ENCODE measurements at regions not wholly inside any gene's neighbourhood (a gene's known extent, or its start where the extent isn't known, plus 50 kb on each side); places are given as distances from the start of the nearest gene placed in this dataset.

GRCh38 chr11:19316434-19316833 lies 75.7 kb upstream of the E2F8 start:
- Mint-ChIP-seq H3K27me3 (ENCODE audit: low read depth) (peaks cover 5% of the 10 kb centered on the region), H3K36me3 (ENCODE audit: low read depth) (no peaks in the 10 kb centered on the region), H3K4me3 (no peak overlapping the region), H3K4me1 (ENCODE audit: low read depth) (no peaks in the 10 kb centered on the region), H3K9me3 (no peaks in the 10 kb centered on the region), H3K27ac (no peak overlapping the region)

- Mint-ChIP-seq H3K27me3 (ENCODE audit: low read depth) (peaks cover 5% of the 10 kb centered on the region), H3K36me3 (ENCODE audit: low read depth) (no peaks in the 10 kb centered on the region), H3K27ac (no peak overlapping the region), H3K9me3 (no peaks in the 10 kb centered on the region), H3K4me3 (no peak overlapping the region), H3K4me1 (ENCODE audit: low read depth) (no peaks in the 10 kb centered on the region)
Measured at GRCh38 chr11:19315511-19315910, 74.8 kb upstream of the E2F8 start.

- no peaks in the 10 kb centered on the region for H3K36me3 Mint-ChIP-seq (ENCODE audit: low read depth)
- H3K9me3 Mint-ChIP-seq = no peaks in the 10 kb centered on the region
- H3K4me3 Mint-ChIP-seq = no peak overlapping the region
- peaks cover 5% of the 10 kb centered on the region for H3K27me3 Mint-ChIP-seq (ENCODE audit: low read depth)
- H3K27ac Mint-ChIP-seq = no peak overlapping the region
- H3K4me1 Mint-ChIP-seq (ENCODE audit: low read depth) = no peaks in the 10 kb centered on the region
Measured at GRCh38 chr11:19313140-19313539, 72.4 kb upstream of the E2F8 start.

DNA sequence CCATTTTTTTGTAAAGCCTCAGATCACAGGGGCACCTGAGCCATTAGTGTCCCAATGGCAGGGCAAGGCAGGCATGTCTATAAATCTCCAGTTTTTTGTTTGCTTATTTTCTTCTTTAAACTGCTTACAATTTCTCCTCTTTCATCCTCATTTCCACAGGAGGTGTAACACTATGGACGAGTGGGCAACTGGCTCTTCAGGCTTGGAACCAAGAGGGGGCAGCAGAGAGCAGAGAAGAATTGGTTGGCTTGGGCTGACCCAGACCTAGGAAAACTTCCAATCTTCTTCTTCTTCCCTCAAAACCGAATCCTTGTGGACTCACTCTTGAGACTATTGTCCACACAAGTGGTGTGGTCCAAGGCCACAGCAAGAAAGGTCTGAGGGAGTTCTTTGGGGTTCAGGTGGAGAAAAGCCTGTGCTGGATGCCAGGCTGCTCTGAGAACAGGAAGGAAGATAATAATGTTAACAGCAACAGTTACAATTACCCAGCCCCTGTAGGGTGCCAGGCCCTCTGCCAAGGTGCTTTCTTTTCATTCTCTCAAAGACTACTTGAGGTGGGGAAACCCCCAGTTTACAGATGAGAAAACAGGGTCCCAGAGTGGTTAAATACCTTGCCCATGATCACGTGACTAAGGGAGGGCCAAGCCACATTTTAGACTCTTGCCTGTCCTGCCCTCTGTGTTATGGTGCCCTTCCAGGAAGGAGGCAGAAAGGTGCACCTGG lies 70.7 kb upstream of the E2F8 start:
- no peaks in the 10 kb centered on the region for H3K36me3 Mint-ChIP-seq (ENCODE audit: low read depth)
- no peak overlapping the region for H3K27ac Mint-ChIP-seq
- H3K4me3 Mint-ChIP-seq = no peak overlapping the region
- H3K9me3 Mint-ChIP-seq = no peaks in the 10 kb centered on the region
- H3K4me1 Mint-ChIP-seq (ENCODE audit: low read depth) = no peaks in the 10 kb centered on the region
- H3K27me3 Mint-ChIP-seq (ENCODE audit: low read depth) = peaks cover 7% of the 10 kb centered on the region

DNA sequence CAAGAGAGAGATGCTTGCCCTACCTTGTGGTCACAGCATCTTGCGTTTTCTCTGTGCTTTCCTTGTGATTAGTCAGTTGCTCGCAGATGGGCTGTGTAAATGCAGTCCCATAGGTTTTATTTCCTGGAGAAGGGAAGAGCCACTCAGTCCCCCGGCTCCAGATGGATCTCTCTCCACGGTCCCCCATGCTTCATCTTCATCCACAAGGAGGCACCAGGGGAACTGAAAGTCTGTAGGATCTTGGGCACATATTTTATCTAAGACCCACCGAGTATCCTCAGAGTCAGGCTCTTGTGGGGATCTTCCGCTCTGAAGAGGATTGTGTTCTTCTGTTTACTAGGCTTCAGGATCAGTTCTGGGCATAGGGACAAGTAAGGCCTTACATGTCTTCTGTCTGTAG lies 66.8 kb upstream of the E2F8 start:
- no peak overlapping the region for H3K27ac Mint-ChIP-seq

GRCh38 chr11:19306179-19306944 lies 65.6 kb upstream of the E2F8 start:
- H3K4me3 Mint-ChIP-seq = no peak overlapping the region
- no peaks in the 10 kb centered on the region for H3K36me3 Mint-ChIP-seq (ENCODE audit: low read depth)
- no peaks in the 10 kb centered on the region for H3K4me1 Mint-ChIP-seq (ENCODE audit: low read depth)
- peaks cover 8% of the 10 kb centered on the region for H3K27me3 Mint-ChIP-seq (ENCODE audit: low read depth)
- H3K9me3 Mint-ChIP-seq = no peaks in the 10 kb centered on the region
- H3K27ac Mint-ChIP-seq = no peak overlapping the region

More for the DNA sequence above, 66.8 kb upstream of the E2F8 start:
- Mint-ChIP-seq H3K4me1 (ENCODE audit: low read depth) (no peaks in the 10 kb centered on the region), H3K27me3 (ENCODE audit: low read depth) (peaks cover 8% of the 10 kb centered on the region), H3K9me3 (no peaks in the 10 kb centered on the region), H3K4me3 (no peak overlapping the region), H3K36me3 (ENCODE audit: low read depth) (no peaks in the 10 kb centered on the region)

DNA sequence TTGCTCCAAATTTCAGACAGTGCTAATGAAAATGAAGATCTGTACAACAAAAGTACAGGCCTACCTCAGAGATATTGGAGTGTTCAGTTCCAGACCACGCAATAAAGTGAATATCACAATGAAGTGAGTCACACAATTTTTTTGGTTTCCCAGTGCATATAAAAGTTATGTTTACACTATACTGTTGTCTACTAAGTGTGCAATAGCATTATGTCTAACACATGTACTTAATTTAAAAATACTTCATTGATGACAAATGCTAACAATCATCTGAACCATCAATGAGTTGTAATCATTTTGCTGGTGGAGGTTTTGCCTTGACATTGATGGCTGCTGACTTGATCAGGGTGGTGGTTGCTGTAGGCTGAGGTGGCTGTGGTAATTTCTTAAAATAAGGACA lies 60.6 kb upstream of the E2F8 start:
- no peak overlapping the region for H3K27ac Mint-ChIP-seq
- H3K4me3 Mint-ChIP-seq = no peak overlapping the region
- H3K36me3 Mint-ChIP-seq (ENCODE audit: low read depth) = no peaks in the 10 kb centered on the region
- no peaks in the 10 kb centered on the region for H3K4me1 Mint-ChIP-seq (ENCODE audit: low read depth)
- peaks cover 10% of the 10 kb centered on the region for H3K27me3 Mint-ChIP-seq (ENCODE audit: low read depth)
- no peaks in the 10 kb centered on the region for H3K9me3 Mint-ChIP-seq

DNA sequence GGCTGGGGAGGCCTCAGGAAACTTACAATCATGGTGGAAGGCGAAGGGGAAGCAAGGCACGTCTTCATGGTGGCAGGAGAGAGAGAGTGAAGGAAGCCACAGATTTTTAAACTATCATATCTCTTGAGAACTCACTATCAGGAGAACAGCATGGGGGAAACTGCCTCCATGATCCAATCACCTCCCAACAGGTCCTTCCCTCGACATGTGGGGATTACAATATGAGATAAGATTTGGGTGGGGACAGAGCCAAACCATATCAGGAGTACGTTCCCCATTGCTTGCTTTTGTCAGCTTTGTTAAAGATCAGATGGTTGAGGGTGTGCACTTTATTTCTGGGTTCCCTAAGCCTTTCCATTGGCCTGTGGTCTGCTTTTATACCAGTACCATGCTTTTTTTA lies 53.7 kb upstream of the E2F8 start:
- H3K4me1 Mint-ChIP-seq (ENCODE audit: low read depth) = no peaks in the 10 kb centered on the region

GRCh38 chr11:19291064-19291463 lies 50.3 kb upstream of the E2F8 start:
- no peak overlapping the region for H3K4me3 Mint-ChIP-seq
- H3K27me3 Mint-ChIP-seq (ENCODE audit: low read depth) = peaks cover 19% of the 10 kb centered on the region
- no peaks in the 10 kb centered on the region for H3K36me3 Mint-ChIP-seq (ENCODE audit: low read depth)
- H3K4me1 Mint-ChIP-seq (ENCODE audit: low read depth) = no peaks in the 10 kb centered on the region
- no peak overlapping the region for H3K27ac Mint-ChIP-seq
- H3K9me3 Mint-ChIP-seq = no peaks in the 10 kb centered on the region

More for the DNA sequence above, 53.7 kb upstream of the E2F8 start:
- H3K4me3 Mint-ChIP-seq = no peak overlapping the region
- no peaks in the 10 kb centered on the region for H3K36me3 Mint-ChIP-seq (ENCODE audit: low read depth)
- H3K27me3 Mint-ChIP-seq (ENCODE audit: low read depth) = peaks cover 32% of the 10 kb centered on the region
- H3K9me3 Mint-ChIP-seq = no peaks in the 10 kb centered on the region
- no peak overlapping the region for H3K27ac Mint-ChIP-seq

All from T-helper 1 cell treated with Interleukin-12 subunit alpha and Interleukin-12 subunit beta and Interleukin-4 antibody, amounts not matched to agents 30 μg/mL and 1 μg/mL, for 36 hours (primary cell).